ENCODE measurements at regions not wholly inside any gene's neighbourhood (a gene's known extent, or its start where the extent isn't known, plus 50 kb on each side); places are given as distances from the start of the nearest gene placed in this dataset.

DNA sequence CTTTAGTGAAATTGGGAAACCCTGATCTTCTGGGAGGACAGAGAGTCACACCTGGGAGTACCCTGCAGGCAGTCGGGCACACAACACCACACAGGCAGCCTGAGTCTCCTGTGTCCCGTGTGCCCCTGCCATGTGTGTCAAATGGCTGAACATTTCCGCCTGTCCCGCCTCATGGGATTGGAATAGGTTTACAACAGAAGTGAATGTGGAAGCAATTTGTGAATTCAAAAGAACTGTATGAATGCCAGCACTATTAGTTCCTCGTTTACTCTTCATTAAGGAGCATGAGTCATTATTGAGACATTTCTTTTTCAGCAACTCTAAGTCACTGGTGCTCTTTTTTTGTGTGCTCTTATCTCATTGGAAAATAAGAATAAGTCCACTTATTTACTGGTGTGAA lies 226.5 kb downstream of the PMP22 start:
- Histone ChIP-seq H3K36me3 (ENCODE audit: insufficient read depth, low read length) (no peaks in the 10 kb centered on the region), H3F3A (ENCODE audit: insufficient read depth, low read length) (no peaks in the 10 kb centered on the region), H2AFZ (ENCODE audit: low read length) (no peak overlapping the region), H3K9me3 (ENCODE audit: low read length) (no peaks in the 10 kb centered on the region), H3K27ac (ENCODE audit: low read depth, low read length, poor library complexity, severe bottlenecking) (no peak overlapping the region), H3K9me2 (ENCODE audit: low read depth, low read length) (no peaks in the 10 kb centered on the region), H3K4me3 (ENCODE audit: low read depth, low read length, poor library complexity, severe bottlenecking) (no peak overlapping the region), H3K27me3 (ENCODE audit: insufficient read depth, low read length) (no peaks in the 10 kb centered on the region), H3K79me2 (ENCODE audit: insufficient read depth, low read length) (no peaks in the 10 kb centered on the region), H4K20me1 (ENCODE audit: insufficient read depth, low read length) (no peaks in the 10 kb centered on the region), H3K9ac (ENCODE audit: low read length) (no peak overlapping the region), H3K4me2 (ENCODE audit: low read length) (no peak overlapping the region), H3K4me1 (ENCODE audit: insufficient read depth, low read length, severe bottlenecking) (no peaks in the 10 kb centered on the region)
- no peak for TF ChIP-seq EZH2 (IDR thresholded peaks at IDR 0.05; ENCODE audit: borderline replicate concordance, low read length)
- TF ChIP-seq, protein P1, sequence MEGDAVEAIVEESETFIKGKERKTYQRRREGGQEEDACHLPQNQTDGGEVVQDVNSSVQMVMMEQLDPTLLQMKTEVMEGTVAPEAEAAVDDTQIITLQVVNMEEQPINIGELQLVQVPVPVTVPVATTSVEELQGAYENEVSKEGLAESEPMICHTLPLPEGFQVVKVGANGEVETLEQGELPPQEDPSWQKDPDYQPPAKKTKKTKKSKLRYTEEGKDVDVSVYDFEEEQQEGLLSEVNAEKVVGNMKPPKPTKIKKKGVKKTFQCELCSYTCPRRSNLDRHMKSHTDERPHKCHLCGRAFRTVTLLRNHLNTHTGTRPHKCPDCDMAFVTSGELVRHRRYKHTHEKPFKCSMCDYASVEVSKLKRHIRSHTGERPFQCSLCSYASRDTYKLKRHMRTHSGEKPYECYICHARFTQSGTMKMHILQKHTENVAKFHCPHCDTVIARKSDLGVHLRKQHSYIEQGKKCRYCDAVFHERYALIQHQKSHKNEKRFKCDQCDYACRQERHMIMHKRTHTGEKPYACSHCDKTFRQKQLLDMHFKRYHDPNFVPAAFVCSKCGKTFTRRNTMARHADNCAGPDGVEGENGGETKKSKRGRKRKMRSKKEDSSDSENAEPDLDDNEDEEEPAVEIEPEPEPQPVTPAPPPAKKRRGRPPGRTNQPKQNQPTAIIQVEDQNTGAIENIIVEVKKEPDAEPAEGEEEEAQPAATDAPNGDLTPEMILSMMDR (IDR thresholded peaks at IDR 0.05; ENCODE audit: low read length), result no peak

DNA sequence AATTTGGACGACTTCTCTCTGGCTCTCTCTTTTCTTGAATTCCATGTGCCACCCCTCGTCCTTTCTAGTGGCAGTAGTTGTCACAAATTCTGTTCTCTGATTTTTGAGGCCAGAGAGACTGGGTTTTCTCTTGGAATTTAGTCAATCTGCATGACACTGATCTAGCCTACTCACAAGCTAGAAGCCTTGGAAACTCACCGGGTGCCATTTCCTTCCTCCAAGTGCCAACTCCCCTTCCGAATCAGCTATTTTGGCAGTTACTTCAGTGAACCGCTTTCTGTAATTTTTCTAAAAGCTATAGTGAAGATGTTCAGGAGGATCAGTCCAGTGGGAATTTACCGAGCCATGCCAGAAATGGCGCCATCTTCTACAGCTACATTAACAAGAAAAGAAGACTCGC lies 228.9 kb downstream of the PMP22 start:
- H3F3A ChIP-seq (ENCODE audit: insufficient read depth, low read length), result no peaks in the 10 kb centered on the region
- H3K36me3 ChIP-seq (ENCODE audit: insufficient read depth, low read length), result no peaks in the 10 kb centered on the region
- no peaks in the 10 kb centered on the region for H3K9me2 ChIP-seq (ENCODE audit: low read depth, low read length)
- H2AFZ ChIP-seq (ENCODE audit: low read length), result no peak overlapping the region
- H3K4me1 ChIP-seq (ENCODE audit: insufficient read depth, low read length, severe bottlenecking), result no peaks in the 10 kb centered on the region
- no peak for TF ChIP-seq EZH2 (IDR thresholded peaks at IDR 0.05; ENCODE audit: borderline replicate concordance, low read length)
- TF ChIP-seq, protein P1 (IDR thresholded peaks at IDR 0.05; ENCODE audit: low read length), result no peak
- H3K4me2 ChIP-seq (ENCODE audit: low read length), result no peak overlapping the region
- no peak overlapping the region for H3K4me3 ChIP-seq (ENCODE audit: low read depth, low read length, poor library complexity, severe bottlenecking)
- H3K9me3 ChIP-seq (ENCODE audit: low read length), result no peaks in the 10 kb centered on the region
- H3K27ac ChIP-seq (ENCODE audit: low read depth, low read length, poor library complexity, severe bottlenecking), result no peak overlapping the region
- H3K9ac ChIP-seq (ENCODE audit: low read length), result no peak overlapping the region
- no peaks in the 10 kb centered on the region for H3K27me3 ChIP-seq (ENCODE audit: insufficient read depth, low read length)
- no peaks in the 10 kb centered on the region for H4K20me1 ChIP-seq (ENCODE audit: insufficient read depth, low read length)
- no peaks in the 10 kb centered on the region for H3K79me2 ChIP-seq (ENCODE audit: insufficient read depth, low read length)

DNA sequence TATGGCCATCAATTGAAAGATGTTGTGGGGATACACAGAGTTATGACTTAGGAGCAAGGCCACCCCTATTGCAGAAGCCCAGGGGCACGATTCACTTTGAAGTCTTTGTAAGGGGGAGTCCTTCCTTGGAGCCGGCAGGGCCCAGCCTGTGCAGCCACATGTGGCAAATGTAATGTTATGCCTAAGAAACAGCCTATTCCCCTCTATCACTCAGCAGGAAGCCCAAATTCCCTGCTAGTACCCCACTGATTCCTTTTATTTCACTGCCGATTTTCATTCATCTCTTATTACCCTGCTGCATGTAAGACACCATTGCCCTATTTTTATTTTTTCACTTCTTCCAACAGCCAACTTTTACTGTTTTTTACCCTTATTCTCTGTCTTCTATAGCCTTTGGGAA lies 233.2 kb downstream of the PMP22 start:
- Histone ChIP-seq H3K9me3 (ENCODE audit: low read length) (no peaks in the 10 kb centered on the region), H2AFZ (ENCODE audit: low read length) (no peak overlapping the region), H3K27ac (ENCODE audit: low read depth, low read length, poor library complexity, severe bottlenecking) (no peak overlapping the region), H3K9me2 (ENCODE audit: low read depth, low read length) (no peaks in the 10 kb centered on the region), H3K9ac (ENCODE audit: low read length) (no peak overlapping the region), H3K36me3 (ENCODE audit: insufficient read depth, low read length) (no peaks in the 10 kb centered on the region), H3K4me1 (ENCODE audit: insufficient read depth, low read length, severe bottlenecking) (no peaks in the 10 kb centered on the region), H3K27me3 (ENCODE audit: insufficient read depth, low read length) (no peaks in the 10 kb centered on the region), H4K20me1 (ENCODE audit: insufficient read depth, low read length) (no peaks in the 10 kb centered on the region), H3K4me2 (ENCODE audit: low read length) (no peak overlapping the region), H3K79me2 (ENCODE audit: insufficient read depth, low read length) (no peaks in the 10 kb centered on the region), H3K4me3 (ENCODE audit: low read depth, low read length, poor library complexity, severe bottlenecking) (no peak overlapping the region), H3F3A (ENCODE audit: insufficient read depth, low read length) (no peaks in the 10 kb centered on the region)
- TF ChIP-seq, protein P1 (IDR thresholded peaks at IDR 0.05; ENCODE audit: low read length), result no peak
- no peak for TF ChIP-seq EZH2 (IDR thresholded peaks at IDR 0.05; ENCODE audit: borderline replicate concordance, low read length)
